ENCODE measurements at regions not wholly inside any gene's neighbourhood (a gene's known extent, or its start where the extent isn't known, plus 50 kb on each side); places are given as distances from the start of the nearest gene placed in this dataset.
"Not testable (repeated sequence)": the region's sequence is repeated elsewhere in the genome, so short reads cannot be mapped to it uniquely, and the experiment has no call there.

- DNase-seq: no peak
Observed at GRCh38 chr5:68834491-68834981, 259.3 kb upstream of the SLC30A5 start.

GRCh38 chr5:68838157-68838718, 255.6 kb upstream of the SLC30A5 start:
- DNase-seq: no peak

GRCh38 chr5:68839019-68839552, 254.7 kb upstream of the SLC30A5 start:
- DNase-seq: no peak

- DNase-seq: no peak
Observed at GRCh38 chr5:68843624-68844364, 250.0 kb upstream of the SLC30A5 start.

- no peak for DNase-seq
Observed at GRCh38 chr5:68845131-68845530, 248.7 kb upstream of the SLC30A5 start.

- DNase-seq: no peak
Observed at GRCh38 chr5:68846828-68847227, 247.0 kb upstream of the SLC30A5 start.

GRCh38 chr5:68848091-68848490, 245.7 kb upstream of the SLC30A5 start:
- no peak for DNase-seq

- no peak for DNase-seq
Observed at GRCh38 chr5:68849103-68849502, 244.7 kb upstream of the SLC30A5 start.

GRCh38 chr5:68849906-68850305, 243.9 kb upstream of the SLC30A5 start:
- no peak for DNase-seq

- DNase-seq: no peak
Observed at GRCh38 chr5:68861099-68861498, 232.7 kb upstream of the SLC30A5 start.

- no peak for DNase-seq
Observed at GRCh38 chr5:68862560-68862959, 231.3 kb upstream of the SLC30A5 start.

- DNase-seq: not testable (repeated sequence)
Observed at GRCh38 chr5:68865192-68865591, 228.6 kb upstream of the SLC30A5 start.

- no peak for DNase-seq
Observed at GRCh38 chr5:68872088-68872839, 221.6 kb upstream of the SLC30A5 start.

- DNase-seq: no peak
Observed at GRCh38 chr5:68873198-68873597, 220.6 kb upstream of the SLC30A5 start.

GRCh38 chr5:68875351-68875750, 218.5 kb upstream of the SLC30A5 start:
- DNase-seq: peak; percentile 58

GRCh38 chr5:68883436-68883835, 210.4 kb upstream of the SLC30A5 start:
- DNase-seq: no peak

GRCh38 chr5:68884144-68884754, 209.6 kb upstream of the SLC30A5 start:
- peak; percentile 12 for DNase-seq

- DNase-seq: no peak
Observed at GRCh38 chr5:68884883-68885282, 208.9 kb upstream of the SLC30A5 start.

GRCh38 chr5:68886814-68887213, 207.0 kb upstream of the SLC30A5 start:
- no peak for DNase-seq

GRCh38 chr5:68891718-68892117, 202.1 kb upstream of the SLC30A5 start:
- no peak for DNase-seq

- no peak for DNase-seq
Observed at GRCh38 chr5:68894673-68895072, 199.1 kb upstream of the SLC30A5 start.

GRCh38 chr5:68898951-68899471, 194.8 kb upstream of the SLC30A5 start:
- no peak for DNase-seq

Measured in CD4-positive, alpha-beta T cell treated with Interleukin-6 for 4 hours (primary cell).